IPS DF 6.9 (cell line): ENCODE measurements at regions not wholly inside any gene's neighbourhood (a gene's known extent, or its start where the extent isn't known, plus 50 kb on each side); places are given as distances from the start of the nearest gene placed in this dataset.

Experiments used
- DNase-seq: peaks from one replicate; pipeline ENCODE4 v3.0.0-alpha.2; 2013; ENCODE audit warnings: low read depth, low spot score
- H3K27ac ChIP-seq: one replicate; pipeline ENCODE4 v1.5.1; 2013; ENCODE audit warnings: low read length, control low read depth
- H3K27me3 ChIP-seq: 2 replicates; pipeline ENCODE4 v1.6.1; 2013; ENCODE audit warnings: mild to moderate bottlenecking, low read length; ENCODE audit not compliant: control insufficient read depth, insufficient read depth
- H3K36me3 ChIP-seq: 2 replicates; pipeline ENCODE4 v1.6.1; 2013; ENCODE audit warnings: low read length; ENCODE audit not compliant: control insufficient read depth, insufficient read depth
- H3K4me1 ChIP-seq: 2 replicates; pipeline ENCODE4 v1.6.1; 2013; ENCODE audit warnings: low read length; ENCODE audit not compliant: control insufficient read depth, insufficient read depth
- H3K4me3 ChIP-seq: 2 replicates; pipeline ENCODE4 v1.5.1; 2013; ENCODE audit warnings: mild to moderate bottlenecking, low read length
- H3K9me3 ChIP-seq: 2 replicates; pipeline ENCODE4 v1.6.1; 2013; ENCODE audit warnings: low read length, inconsistent platforms; ENCODE audit not compliant: control insufficient read depth, insufficient read depth
- WGBS: extraction: QIAGEN DNeasy Blood & Tissue Kit; methylation state at CpG from one replicate; pipeline ENCODE4 v1.1.7; 2013; ENCODE audit warnings: mixed read lengths, missing lambda C conversion rate; ENCODE audit not compliant: insufficient read length, insufficient coverage; 5-methylcytosine and 5-hydroxymethylcytosine counted together

- Histone ChIP-seq H3K27me3 (no peaks in the 10 kb centered on the region), H3K27ac (no peak overlapping the region), H3K4me3 (no peak overlapping the region), H3K36me3 (no peaks in the 10 kb centered on the region), H3K9me3 (no peaks in the 10 kb centered on the region), H3K4me1 (no peaks in the 10 kb centered on the region)
- WGBS, result no CpG with 5 or more reads among the region's 3 CpGs
- no peak for DNase-seq
These were observed 198.1 kb upstream of the HABP2 start for GRCh38 chr10:113354711-113355110.

GRCh38 chr10:113356794-113357680 lies 195.8 kb upstream of the HABP2 start:
- WGBS, result no CpG with 5 or more reads among the region's 5 CpGs
- Histone ChIP-seq H3K4me1 (no peaks in the 10 kb centered on the region), H3K27ac (no peak overlapping the region), H3K4me3 (no peak overlapping the region), H3K27me3 (no peaks in the 10 kb centered on the region), H3K36me3 (no peaks in the 10 kb centered on the region), H3K9me3 (no peaks in the 10 kb centered on the region)
- no peak for DNase-seq

GRCh38 chr10:113357681-113358300 lies 195.1 kb upstream of the HABP2 start:
- no CpG with 5 or more reads among the region's 18 CpGs for WGBS
- H3K4me1 ChIP-seq, result no peaks in the 10 kb centered on the region
- no peak for DNase-seq
- H3K27me3 ChIP-seq, result no peaks in the 10 kb centered on the region
- H3K27ac ChIP-seq, result no peak overlapping the region
- H3K9me3 ChIP-seq, result no peaks in the 10 kb centered on the region
- no peak overlapping the region for H3K4me3 ChIP-seq
- no peaks in the 10 kb centered on the region for H3K36me3 ChIP-seq

- no peak for DNase-seq
- H3K27me3 ChIP-seq, result no peaks in the 10 kb centered on the region
- no peaks in the 10 kb centered on the region for H3K36me3 ChIP-seq
- no peak overlapping the region for H3K27ac ChIP-seq
- no peak overlapping the region for H3K4me3 ChIP-seq
- no peaks in the 10 kb centered on the region for H3K4me1 ChIP-seq
- no peaks in the 10 kb centered on the region for H3K9me3 ChIP-seq
These were observed 193.2 kb upstream of the HABP2 start for GRCh38 chr10:113359655-113360054.

GRCh38 chr10:113360870-113361269 lies 192.0 kb upstream of the HABP2 start:
- H3K4me1 ChIP-seq, result no peaks in the 10 kb centered on the region
- H3K4me3 ChIP-seq, result no peak overlapping the region
- H3K36me3 ChIP-seq, result no peaks in the 10 kb centered on the region
- no CpG with 5 or more reads among the region's 4 CpGs for WGBS
- no peaks in the 10 kb centered on the region for H3K9me3 ChIP-seq
- no peak for DNase-seq
- no peak overlapping the region for H3K27ac ChIP-seq
- no peaks in the 10 kb centered on the region for H3K27me3 ChIP-seq

- no peak for DNase-seq
These were observed 190.2 kb upstream of the HABP2 start for GRCh38 chr10:113362645-113363091.

GRCh38 chr10:113364227-113364626 lies 188.6 kb upstream of the HABP2 start:
- WGBS, result no CpG with 5 or more reads among the region's 3 CpGs
- Histone ChIP-seq H3K9me3 (no peaks in the 10 kb centered on the region), H3K27ac (no peak overlapping the region), H3K4me1 (0 out of 2 replicates have a peak, but pooled peaks cover 1% of the 10 kb centered on the region), H3K4me3 (no peak overlapping the region), H3K36me3 (no peaks in the 10 kb centered on the region), H3K27me3 (no peaks in the 10 kb centered on the region)
- DNase-seq, result no peak

More at GRCh38 chr10:113362645-113363091, 190.2 kb upstream of the HABP2 start:
- Histone ChIP-seq H3K27ac (no peak overlapping the region), H3K36me3 (no peaks in the 10 kb centered on the region), H3K4me3 (no peak overlapping the region), H3K27me3 (no peaks in the 10 kb centered on the region), H3K9me3 (no peaks in the 10 kb centered on the region), H3K4me1 (no peaks in the 10 kb centered on the region)

- H3K27ac ChIP-seq, result no peak overlapping the region
These were observed 184.0 kb upstream of the HABP2 start for GRCh38 chr10:113368666-113369364.

GRCh38 chr10:113369365-113369694 lies 183.5 kb upstream of the HABP2 start:
- no peaks in the 10 kb centered on the region for H3K9me3 ChIP-seq
- H3K27ac ChIP-seq, result no peak overlapping the region
- no peak for DNase-seq
- H3K4me1 ChIP-seq, result 0 out of 2 replicates have a peak, but pooled peaks cover 1% of the 10 kb centered on the region
- no CpG with 5 or more reads among the region's 5 CpGs for WGBS
- no peak overlapping the region for H3K4me3 ChIP-seq
- no peaks in the 10 kb centered on the region for H3K36me3 ChIP-seq
- H3K27me3 ChIP-seq, result no peaks in the 10 kb centered on the region

More at GRCh38 chr10:113368666-113369364, 184.0 kb upstream of the HABP2 start:
- no peaks in the 10 kb centered on the region for H3K27me3 ChIP-seq
- WGBS, result no CpG with 5 or more reads among the region's 6 CpGs
- 0 out of 2 replicates have a peak, but pooled peaks cover 1% of the 10 kb centered on the region for H3K4me1 ChIP-seq
- no peak for DNase-seq
- H3K4me3 ChIP-seq, result no peak overlapping the region
- no peaks in the 10 kb centered on the region for H3K9me3 ChIP-seq
- no peaks in the 10 kb centered on the region for H3K36me3 ChIP-seq

GRCh38 chr10:113376428-113376827 lies 176.4 kb upstream of the HABP2 start:
- Histone ChIP-seq H3K27ac (no peak overlapping the region), H3K27me3 (no peaks in the 10 kb centered on the region), H3K36me3 (no peaks in the 10 kb centered on the region), H3K4me1 (no peaks in the 10 kb centered on the region), H3K4me3 (no peak overlapping the region), H3K9me3 (no peaks in the 10 kb centered on the region)
- WGBS, result no CpG with 5 or more reads among the region's 1 CpG
- no peak for DNase-seq
